B cell (primary cell): ENCODE measurements at regions not wholly inside any gene's neighbourhood (a gene's known extent, or its start where the extent isn't known, plus 50 kb on each side); places are given as distances from the start of the nearest gene placed in this dataset.

Experiments used
- CTCF ChIP-seq: fragments of 200-600 bp; IDR thresholded peaks from one replicate; pipeline ENCODE4 v1.8.0; 2022; ENCODE audit warnings: antibody characterized with exemption, mild to moderate bottlenecking
- EZH2 ChIP-seq: IDR thresholded peaks from 2 replicates; pipeline ENCODE4 v1.6.1; 2012; ENCODE audit warnings: borderline replicate concordance, low read depth, mild to moderate bottlenecking, moderate library complexity, low read length; ENCODE audit not compliant: insufficient read depth, poor library complexity, severe bottlenecking

DNA sequence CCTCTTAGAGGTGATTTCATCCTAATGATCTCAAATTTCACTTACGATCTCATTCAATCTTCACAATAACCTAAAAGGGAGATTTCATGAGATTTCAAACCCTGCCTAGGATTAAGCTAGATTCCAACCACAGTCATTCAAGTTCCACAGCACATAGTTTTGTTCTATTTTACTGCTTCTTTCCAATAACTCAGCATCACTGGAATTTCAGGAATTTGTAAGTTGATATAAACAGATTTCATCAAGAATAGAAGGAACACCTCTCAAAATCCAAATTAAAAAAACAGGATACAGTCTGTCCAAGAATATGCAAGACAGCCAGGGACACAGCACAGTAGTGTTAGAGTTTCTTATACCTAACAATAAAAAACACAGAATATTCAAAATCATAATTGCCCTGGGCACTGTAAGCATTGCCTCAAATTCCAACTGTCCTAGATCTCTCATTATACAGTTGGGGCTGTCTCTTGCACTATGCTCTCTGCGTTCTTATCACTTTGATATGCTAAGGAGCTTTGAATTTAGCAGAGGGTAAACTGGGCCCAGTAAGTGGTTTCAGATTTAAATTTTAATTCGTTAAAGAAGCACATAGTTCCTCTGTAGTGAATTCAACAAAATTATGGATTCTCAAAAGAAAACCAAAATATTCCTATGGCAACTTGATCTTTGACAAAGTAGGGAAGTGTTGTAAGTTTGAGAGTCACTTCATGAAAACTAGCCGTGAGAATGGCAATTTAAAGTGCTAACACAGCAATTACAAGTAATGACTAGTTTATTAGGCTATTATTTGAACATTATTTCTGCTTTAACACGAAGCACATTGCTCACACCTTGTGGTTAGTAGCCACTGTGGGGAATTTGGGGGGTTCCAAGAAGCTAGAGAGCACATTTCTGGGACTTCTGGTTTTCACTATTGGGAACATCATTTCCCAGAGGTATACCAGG lies 478.6 kb upstream of the C9orf72 start:
- TF ChIP-seq CTCF = no peak
- no peak for TF ChIP-seq EZH2
